ENCODE measurements at regions not wholly inside any gene's neighbourhood (a gene's known extent, or its start where the extent isn't known, plus 50 kb on each side); places are given as distances from the start of the nearest gene placed in this dataset.
"Not testable (repeated sequence)": the region's sequence is repeated elsewhere in the genome, so short reads cannot be mapped to it uniquely, and the experiment has no call there.

DNA sequence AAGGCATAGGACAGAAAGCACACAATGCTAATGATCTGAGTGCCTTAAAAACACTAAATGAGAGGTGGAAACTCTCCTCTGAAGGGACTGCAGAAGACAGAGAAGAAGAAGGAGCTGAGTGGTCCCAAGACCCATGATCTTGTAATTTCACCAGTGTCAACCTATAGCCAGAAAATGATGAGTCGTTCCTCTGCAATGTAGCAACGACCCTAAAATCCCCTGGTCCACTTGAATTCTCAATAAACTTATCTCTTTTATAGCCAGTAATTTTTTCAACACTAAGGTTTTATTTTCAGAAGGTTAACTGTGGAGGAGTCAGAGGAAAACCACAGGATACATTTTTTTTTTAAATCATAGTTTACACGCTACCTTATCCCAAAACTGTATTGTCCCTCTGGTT is 490.6 kb upstream of the MARCKS start:
- Histone ChIP-seq H3K4me1 (no peaks in the 10 kb centered on the region), H3K9me3 (no peaks in the 10 kb centered on the region), H3K36me3 (no peaks in the 10 kb centered on the region), H3K27ac (no peak overlapping the region), H3K27me3 (no peaks in the 10 kb centered on the region), H3K4me3 (no peak overlapping the region)
- intact Hi-C loops (cut with DNase I; ENCODE audit: low total_unique reads): no loop called here
- TF ChIP-seq POLR2A (IDR thresholded peaks at IDR 0.05): no peak
- no peak for TF ChIP-seq CTCF (IDR thresholded peaks at IDR 0.05)
- DNase-seq: no peak

GRCh38 chr6:113370508-113371502 is 486.3 kb upstream of the MARCKS start:
- Histone ChIP-seq H3K4me1 (no peaks in the 10 kb centered on the region), H3K27ac (no peak overlapping the region), H3K9me3 (no peaks in the 10 kb centered on the region), H3K27me3 (no peaks in the 10 kb centered on the region), H3K36me3 (no peaks in the 10 kb centered on the region), H3K4me3 (no peak overlapping the region)
- DNase-seq: no peak
- TF ChIP-seq CTCF (IDR thresholded peaks at IDR 0.05): no peak
- TF ChIP-seq POLR2A (IDR thresholded peaks at IDR 0.05): no peak
- intact Hi-C loops (cut with DNase I; ENCODE audit: low total_unique reads): no loop called here

GRCh38 chr6:113375466-113375865 is 481.7 kb upstream of the MARCKS start:
- H3K9me3 ChIP-seq; H3K27ac ChIP-seq; DNase-seq; H3K4me3 ChIP-seq; intact Hi-C loops (cut with DNase I; ENCODE audit: low total_unique reads); H3K27me3 ChIP-seq; H3K4me1 ChIP-seq; H3K36me3 ChIP-seq: not testable (repeated sequence)

DNA sequence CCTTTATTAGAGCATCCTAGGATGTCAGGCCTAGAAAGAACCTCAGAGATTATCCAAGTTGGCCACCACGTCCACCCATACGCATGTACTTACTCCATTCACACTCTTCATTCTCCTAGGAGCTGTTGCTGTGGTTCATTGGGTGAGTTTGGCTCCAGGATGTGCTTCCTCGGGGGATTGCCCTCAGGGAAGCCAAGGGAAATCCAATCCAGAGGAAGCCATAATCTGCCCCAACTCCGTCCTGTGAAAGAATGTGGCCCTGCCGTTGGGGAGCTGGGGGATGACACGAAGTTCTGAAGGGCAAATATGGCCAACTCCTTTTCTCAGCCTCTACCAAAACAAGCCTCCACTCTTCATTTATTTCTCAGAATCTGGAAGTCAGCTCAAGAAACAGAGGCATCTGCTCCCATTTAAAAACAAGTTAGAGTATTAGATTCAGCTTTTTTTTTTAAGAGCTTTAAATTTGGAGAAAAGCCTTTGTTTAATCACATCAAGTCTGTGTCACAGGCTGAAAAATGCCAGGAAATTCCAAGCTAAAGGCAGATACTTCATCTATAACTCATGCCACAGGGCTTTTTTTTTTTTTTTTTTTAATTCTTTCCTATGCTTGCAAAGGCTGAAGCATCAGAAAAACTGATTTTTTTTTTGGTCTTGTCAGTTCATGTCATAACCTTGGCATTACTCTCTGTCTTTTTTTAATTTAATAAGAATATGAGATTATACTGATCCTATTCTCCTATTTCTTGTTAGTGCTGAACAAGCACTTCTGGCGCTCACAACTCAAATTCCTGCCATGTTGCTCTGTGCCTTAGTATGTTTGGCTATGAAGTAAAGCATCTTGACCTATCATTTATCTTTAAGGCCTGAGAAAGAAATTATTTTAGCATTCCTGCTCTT is 480.9 kb upstream of the MARCKS start:
- Histone ChIP-seq H3K4me3 (no peak overlapping the region), H3K36me3 (no peaks in the 10 kb centered on the region)
- TF ChIP-seq CTCF (IDR thresholded peaks at IDR 0.05) (no peak), POLR2A (IDR thresholded peaks at IDR 0.05) (no peak)

DNA sequence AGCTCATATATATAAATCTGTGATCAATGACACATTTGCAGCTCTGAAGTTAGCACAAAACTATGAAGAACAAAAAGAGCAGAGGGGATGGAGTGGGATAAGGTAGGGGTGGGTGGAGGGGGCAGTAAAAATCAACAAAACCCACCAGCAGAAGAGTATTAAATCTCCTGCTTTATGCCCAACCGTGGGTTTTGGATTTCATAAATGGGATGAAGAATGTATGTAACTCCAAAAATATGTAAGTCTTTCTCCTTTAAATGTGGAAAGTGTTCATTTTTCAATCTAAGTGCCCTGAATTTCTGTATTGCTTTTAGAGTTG is 480.3 kb upstream of the MARCKS start:
- H3K9me3 ChIP-seq: no peaks in the 10 kb centered on the region
- DNase-seq: no peak
- H3K4me1 ChIP-seq: no peaks in the 10 kb centered on the region
- H3K4me3 ChIP-seq: no peak overlapping the region
- no peak for TF ChIP-seq CTCF (IDR thresholded peaks at IDR 0.05)
- no peak for TF ChIP-seq POLR2A (IDR thresholded peaks at IDR 0.05)
- no peak overlapping the region for H3K27ac ChIP-seq
- H3K27me3 ChIP-seq: no peaks in the 10 kb centered on the region
- intact Hi-C loops (cut with DNase I; ENCODE audit: low total_unique reads): no loop called here
- no peaks in the 10 kb centered on the region for H3K36me3 ChIP-seq

More for the DNA sequence above, 480.9 kb upstream of the MARCKS start:
- H3K4me1 ChIP-seq: no peaks in the 10 kb centered on the region
- DNase-seq: no peak
- H3K27ac ChIP-seq: no peak overlapping the region
- H3K27me3 ChIP-seq: no peaks in the 10 kb centered on the region
- no peaks in the 10 kb centered on the region for H3K9me3 ChIP-seq
- intact Hi-C loops (cut with DNase I; ENCODE audit: low total_unique reads): no loop called here
